ENCODE measurements at regions not wholly inside any gene's neighbourhood (a gene's known extent, or its start where the extent isn't known, plus 50 kb on each side); places are given as distances from the start of the nearest gene placed in this dataset.

DNA sequence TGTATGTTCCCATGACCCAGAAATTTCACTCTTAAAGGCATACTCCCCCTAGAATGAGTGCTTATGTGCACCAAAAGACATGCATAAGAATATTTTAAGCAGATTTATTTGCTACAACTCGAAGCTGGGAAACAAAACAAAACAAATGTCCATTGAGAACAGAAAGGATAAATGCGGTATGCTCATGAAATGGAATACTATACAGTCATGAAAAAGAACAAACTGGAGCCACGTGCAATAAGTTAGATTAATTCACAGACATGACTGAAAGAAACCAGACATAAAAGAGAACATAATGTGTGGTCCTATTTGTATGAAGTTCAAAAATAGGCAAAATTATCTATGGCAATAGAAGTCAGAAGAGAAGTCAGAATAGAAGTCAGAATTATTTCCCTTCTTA, 69.9 kb downstream of the TBX3 start:
- TF ChIP-seq POLR2AphosphoS5 (IDR thresholded peaks at IDR 0.05; ENCODE audit: borderline replicate concordance, low read depth, low read length) (no peak), EZH2 (IDR thresholded peaks at IDR 0.05) (no peak), FOXP2 (optimal IDR thresholded peaks at IDR 0.05; ENCODE audit: control extremely low read depth, extremely low read length, insufficient read depth) (no peak)
